Tibial artery (tissue), 4 donors: ENCODE measurements at regions not wholly inside any gene's neighbourhood (a gene's known extent, or its start where the extent isn't known, plus 50 kb on each side); places are given as distances from the start of the nearest gene placed in this dataset.

ENCODE experiments used
- DNase-seq, 2 donors: peaks; one replicate each; pipeline ENCODE4 v3.0.0-alpha.2; 2019
- H3K27ac ChIP-seq, 2 donors: fragments of 200-600 bp; sonication (generic) in 1 of 2; 1 replicate in 1 of 2; 2 replicates in 1 of 2; pipeline ENCODE4 v1.5.1; 2018 to 2019; ENCODE audit warnings: mild to moderate bottlenecking in 1 of 2
- H3K27me3 ChIP-seq, 2 donors: fragments of 200-600 bp; sonication (generic) in 1 of 2; one replicate each; pipeline versions ENCODE4 v1.5.1 to v1.6.0; 2016 to 2019
- H3K36me3 ChIP-seq, 3 donors: fragments of 200-600 bp; sonication (generic) in 2 of 3; one replicate each; pipeline ENCODE4 v1.5.1; 2016 to 2019; ENCODE audit warnings: mild to moderate bottlenecking in 2 of 3
- H3K4me1 ChIP-seq, 4 donors: fragments of 200-600 bp; sonication (generic) in 2 of 4; 1 replicate in 3 of 4; 2 replicates in 1 of 4; pipeline ENCODE4 v1.5.1; 2016 to 2019
- H3K4me3 ChIP-seq, 2 donors: fragments of 200-600 bp; sonication (generic) in 1 of 2; 1 replicate in 1 of 2; 2 replicates in 1 of 2; pipeline ENCODE4 v1.5.1; 2018 to 2019; ENCODE audit warnings: mild to moderate bottlenecking in 2 of 2
- H3K9me3 ChIP-seq, 3 donors: fragments of 200-600 bp; sonication (generic) in 1 of 3; one replicate each; pipeline ENCODE4 v1.5.1; 2016 to 2019
- intact Hi-C: fragments of 100-400 bp; cut with DNase I; formaldehyde crosslinking; loops from one replicate; pipeline ENCODE4 v1.15.0; 2023; ENCODE audit warnings: low total_unique reads
- TF ChIP-seq, protein P1 (sequence below), 2 experiments: fragments of 200-600 bp in 1 of 2; fragments of 450-650 bp in 1 of 2; IDR thresholded peaks; one replicate each; pipeline ENCODE4 v1.5.1; 2017 to 2019; ENCODE audit warnings: antibody characterized with exemption in 2 of 2, mild to moderate bottlenecking in 1 of 2, moderate library complexity in 1 of 2

DNA sequence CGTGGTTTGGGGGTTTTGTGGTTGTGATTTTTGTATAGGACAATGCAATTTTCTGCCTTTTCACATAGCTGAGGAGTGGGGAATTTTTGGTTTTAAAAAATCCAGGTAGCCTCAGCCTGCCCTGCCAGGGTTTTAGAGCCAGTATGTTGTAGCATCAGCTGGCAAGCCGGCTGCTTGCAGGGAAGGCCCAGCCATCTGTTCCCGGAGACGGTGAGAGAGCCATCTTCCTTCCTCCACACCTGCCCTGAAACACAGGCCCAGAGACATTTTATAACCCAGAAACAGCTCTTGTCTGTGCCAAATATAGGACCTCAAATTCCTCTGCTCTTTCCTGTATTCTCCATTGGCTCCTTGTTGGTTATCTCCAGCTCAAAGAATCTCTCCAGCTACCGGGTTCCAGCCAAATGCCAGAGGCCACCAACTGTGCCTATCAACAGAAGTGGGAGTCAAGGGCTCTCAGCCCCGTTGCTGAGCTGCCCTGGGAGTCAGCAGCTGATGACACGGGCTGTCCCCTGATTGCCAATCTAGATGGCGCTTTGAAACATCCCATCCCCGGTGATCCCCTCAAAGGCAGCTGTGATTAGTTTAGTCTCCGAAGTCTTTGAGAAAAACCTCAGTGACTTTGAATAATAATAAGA, 595.2 kb downstream of the MID1IP1 start:
- DNase-seq: no peak
- H3K27me3 ChIP-seq: no peaks in the 10 kb centered on the region

GRCh38 chrX:39397561-39398199, 596.4 kb downstream of the MID1IP1 start:
- Histone ChIP-seq H3K9me3 (no peaks in the 10 kb centered on the region), H3K36me3 (no peaks in the 10 kb centered on the region), H3K27me3 (no peaks in the 10 kb centered on the region), H3K4me1 (peaks cover 0 to 14% (median 0%) of the 10 kb centered on the region in 4 donors), H3K4me3 (no peak overlapping the region), H3K27ac (no peak overlapping the region)
- intact Hi-C loops: no loop called here
- TF ChIP-seq, protein P1, sequence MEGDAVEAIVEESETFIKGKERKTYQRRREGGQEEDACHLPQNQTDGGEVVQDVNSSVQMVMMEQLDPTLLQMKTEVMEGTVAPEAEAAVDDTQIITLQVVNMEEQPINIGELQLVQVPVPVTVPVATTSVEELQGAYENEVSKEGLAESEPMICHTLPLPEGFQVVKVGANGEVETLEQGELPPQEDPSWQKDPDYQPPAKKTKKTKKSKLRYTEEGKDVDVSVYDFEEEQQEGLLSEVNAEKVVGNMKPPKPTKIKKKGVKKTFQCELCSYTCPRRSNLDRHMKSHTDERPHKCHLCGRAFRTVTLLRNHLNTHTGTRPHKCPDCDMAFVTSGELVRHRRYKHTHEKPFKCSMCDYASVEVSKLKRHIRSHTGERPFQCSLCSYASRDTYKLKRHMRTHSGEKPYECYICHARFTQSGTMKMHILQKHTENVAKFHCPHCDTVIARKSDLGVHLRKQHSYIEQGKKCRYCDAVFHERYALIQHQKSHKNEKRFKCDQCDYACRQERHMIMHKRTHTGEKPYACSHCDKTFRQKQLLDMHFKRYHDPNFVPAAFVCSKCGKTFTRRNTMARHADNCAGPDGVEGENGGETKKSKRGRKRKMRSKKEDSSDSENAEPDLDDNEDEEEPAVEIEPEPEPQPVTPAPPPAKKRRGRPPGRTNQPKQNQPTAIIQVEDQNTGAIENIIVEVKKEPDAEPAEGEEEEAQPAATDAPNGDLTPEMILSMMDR (IDR thresholded peaks at IDR 0.05): no peak
- DNase-seq: no peak

More for the DNA sequence above, 595.2 kb downstream of the MID1IP1 start:
- TF ChIP-seq, protein P1 (IDR thresholded peaks at IDR 0.05): no peak
- no peaks in the 10 kb centered on the region for H3K36me3 ChIP-seq
- no peak overlapping the region for H3K4me3 ChIP-seq
- H3K27ac ChIP-seq: no peak overlapping the region
- intact Hi-C loops: no loop called here
- H3K4me1 ChIP-seq: peaks cover 0 to 14% (median 0%) of the 10 kb centered on the region in 4 donors
- no peaks in the 10 kb centered on the region for H3K9me3 ChIP-seq

GRCh38 chrX:39398215-39398962, 597.1 kb downstream of the MID1IP1 start:
- Histone ChIP-seq H3K27me3 (no peaks in the 10 kb centered on the region), H3K27ac (no peak overlapping the region), H3K9me3 (no peaks in the 10 kb centered on the region), H3K4me1 (peaks cover 0 to 14% (median 0%) of the 10 kb centered on the region in 4 donors), H3K4me3 (no peak overlapping the region), H3K36me3 (no peaks in the 10 kb centered on the region)
- peak; percentile 20 to 62 for DNase-seq
- TF ChIP-seq, protein P1 (IDR thresholded peaks at IDR 0.05): no peak
- intact Hi-C loops: no loop called here

DNA sequence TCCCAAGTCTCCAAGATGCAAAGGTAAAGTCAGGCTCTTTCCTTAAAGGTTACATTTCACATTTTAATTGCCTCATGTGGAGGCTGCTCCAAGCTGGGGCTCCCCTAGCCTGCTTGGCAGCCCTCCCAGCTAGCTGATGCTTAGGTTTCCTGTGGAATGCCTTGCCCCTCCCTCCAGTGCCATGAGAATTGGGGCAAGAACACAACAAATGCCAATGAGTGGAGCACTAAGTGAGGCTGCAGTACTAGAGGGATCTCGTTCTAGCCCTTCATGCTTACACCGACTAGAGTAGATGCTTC, 597.7 kb downstream of the MID1IP1 start:
- TF ChIP-seq, protein P1 (IDR thresholded peaks at IDR 0.05): no peak
- Histone ChIP-seq H3K36me3 (no peaks in the 10 kb centered on the region), H3K4me1 (peaks cover 0 to 14% (median 0%) of the 10 kb centered on the region in 4 donors), H3K27me3 (no peaks in the 10 kb centered on the region), H3K4me3 (no peak overlapping the region), H3K27ac (no peak overlapping the region), H3K9me3 (no peaks in the 10 kb centered on the region)
- no peak for DNase-seq
- intact Hi-C loops: no loop called here

DNA sequence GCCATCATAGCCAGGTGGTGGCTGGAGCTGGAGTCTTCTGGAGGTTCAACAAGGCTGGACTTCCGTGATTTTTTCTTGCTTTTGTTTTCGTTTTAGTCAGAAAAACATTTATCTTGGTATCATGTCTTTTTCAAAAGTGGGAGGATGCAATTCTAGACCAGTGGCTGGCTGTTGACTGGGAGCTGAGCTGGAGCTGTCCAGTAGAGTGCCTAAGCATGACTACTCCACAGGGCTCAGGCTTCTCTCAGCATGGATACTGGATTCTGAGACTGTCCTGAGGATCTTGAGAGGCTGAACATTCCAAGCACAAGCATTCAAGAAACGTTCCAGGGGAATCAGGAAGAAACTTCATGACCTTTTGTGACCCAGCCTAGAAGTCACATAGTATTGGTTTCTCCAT, 598.1 kb downstream of the MID1IP1 start:
- TF ChIP-seq, protein P1 (IDR thresholded peaks at IDR 0.05): no peak
- DNase-seq: no peak
- H3K9me3 ChIP-seq: no peaks in the 10 kb centered on the region
- H3K36me3 ChIP-seq: no peaks in the 10 kb centered on the region
- H3K27ac ChIP-seq: no peak overlapping the region
- no peak overlapping the region for H3K4me3 ChIP-seq
- intact Hi-C loops: no loop called here
- H3K27me3 ChIP-seq: no peaks in the 10 kb centered on the region
- peaks cover 0 to 14% (median 0%) of the 10 kb centered on the region in 4 donors for H3K4me1 ChIP-seq
